ENCODE measurements at regions not wholly inside any gene's neighbourhood (a gene's known extent, or its start where the extent isn't known, plus 50 kb on each side); places are given as distances from the start of the nearest gene placed in this dataset.

DNA sequence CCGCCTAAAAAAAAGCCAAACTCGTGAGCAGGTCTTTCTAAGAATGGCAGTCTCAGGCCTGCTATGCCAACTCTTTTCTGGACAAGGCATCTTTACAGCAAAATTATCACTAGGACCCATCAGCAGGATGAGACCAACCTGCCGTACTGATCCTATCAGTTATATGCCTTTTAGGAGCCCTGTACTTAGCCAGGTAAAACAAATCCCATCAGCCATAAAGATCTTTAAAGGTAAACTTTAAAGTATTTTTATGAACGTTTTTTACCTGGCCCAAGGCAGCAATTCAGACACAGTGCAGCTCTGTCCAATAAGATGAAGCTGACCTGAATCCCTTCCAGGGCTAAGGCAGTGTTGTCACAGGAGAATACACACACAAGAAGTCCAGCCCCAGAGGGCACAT is 51.3 kb upstream of the TGM3 start:
- Histone ChIP-seq H3K27me3 (ENCODE audit: control insufficient read depth, insufficient read depth, low read length, poor library complexity, severe bottlenecking) (no peaks in the 10 kb centered on the region), H3K4me1 (ENCODE audit: control insufficient read depth, insufficient read depth, low read length) (peaks cover 6% of the 10 kb centered on the region), H3K4me3 (ENCODE audit: low read length) (no peak overlapping the region), H3K9ac (ENCODE audit: extremely low read depth, low read length, poor library complexity, severe bottlenecking) (no peak overlapping the region), H3K27ac (ENCODE audit: low read depth, low read length) (peak overlapping the region; percentile 87), H3K9me3 (ENCODE audit: control insufficient read depth, low read length) (no peaks in the 10 kb centered on the region), H3K36me3 (ENCODE audit: control insufficient read depth, insufficient read depth, low read length) (no peaks in the 10 kb centered on the region)
- 79 to 80% methylated on average over 3 to 4 of the region's 4 CpGs for WGBS, 2 experiments (ENCODE audit: insufficient coverage in 1 of 2, insufficient read length in 1 of 2)
- H3K4me1 Mint-ChIP-seq = peaks cover 2% of the 10 kb centered on the region
- TF ChIP-seq, protein P1, sequence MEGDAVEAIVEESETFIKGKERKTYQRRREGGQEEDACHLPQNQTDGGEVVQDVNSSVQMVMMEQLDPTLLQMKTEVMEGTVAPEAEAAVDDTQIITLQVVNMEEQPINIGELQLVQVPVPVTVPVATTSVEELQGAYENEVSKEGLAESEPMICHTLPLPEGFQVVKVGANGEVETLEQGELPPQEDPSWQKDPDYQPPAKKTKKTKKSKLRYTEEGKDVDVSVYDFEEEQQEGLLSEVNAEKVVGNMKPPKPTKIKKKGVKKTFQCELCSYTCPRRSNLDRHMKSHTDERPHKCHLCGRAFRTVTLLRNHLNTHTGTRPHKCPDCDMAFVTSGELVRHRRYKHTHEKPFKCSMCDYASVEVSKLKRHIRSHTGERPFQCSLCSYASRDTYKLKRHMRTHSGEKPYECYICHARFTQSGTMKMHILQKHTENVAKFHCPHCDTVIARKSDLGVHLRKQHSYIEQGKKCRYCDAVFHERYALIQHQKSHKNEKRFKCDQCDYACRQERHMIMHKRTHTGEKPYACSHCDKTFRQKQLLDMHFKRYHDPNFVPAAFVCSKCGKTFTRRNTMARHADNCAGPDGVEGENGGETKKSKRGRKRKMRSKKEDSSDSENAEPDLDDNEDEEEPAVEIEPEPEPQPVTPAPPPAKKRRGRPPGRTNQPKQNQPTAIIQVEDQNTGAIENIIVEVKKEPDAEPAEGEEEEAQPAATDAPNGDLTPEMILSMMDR (conservative IDR thresholded peaks at IDR 0.05) = no peak
- H3K4me3 Mint-ChIP-seq = no peak overlapping the region
- H3K27ac Mint-ChIP-seq = no peak overlapping the region
- H3K36me3 Mint-ChIP-seq (ENCODE audit: low read depth) = no peaks in the 10 kb centered on the region
- H3K9me3 Mint-ChIP-seq = no peaks in the 10 kb centered on the region
- no peak for DNase-seq
- H3K27me3 Mint-ChIP-seq (ENCODE audit: insufficient read depth) = no peaks in the 10 kb centered on the region

DNA sequence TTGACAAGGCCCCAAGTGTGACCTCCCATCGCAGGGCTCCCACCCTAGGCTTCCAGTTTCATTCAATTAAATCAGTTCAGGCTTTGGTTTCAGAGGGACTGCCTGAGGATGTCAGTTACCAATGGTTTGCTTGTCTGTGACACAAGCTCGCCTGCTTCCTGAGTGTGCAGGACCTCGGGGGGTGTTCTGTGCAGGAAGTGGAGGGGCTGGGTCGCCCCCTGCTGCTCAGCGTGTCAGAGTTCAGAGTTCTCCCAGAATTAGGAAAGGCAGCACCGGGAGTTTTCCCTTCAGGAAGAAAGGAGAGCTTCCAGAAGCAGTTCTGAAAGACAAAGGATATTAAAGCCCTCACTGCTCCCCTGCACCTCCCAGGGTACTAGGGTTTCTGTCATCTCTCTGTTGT is 50.8 kb upstream of the TGM3 start:
- Mint-ChIP-seq H3K36me3 (ENCODE audit: low read depth) (no peaks in the 10 kb centered on the region), H3K4me3 (no peak overlapping the region), H3K4me1 (peaks cover 2% of the 10 kb centered on the region), H3K27ac (no peak overlapping the region), H3K27me3 (ENCODE audit: insufficient read depth) (no peaks in the 10 kb centered on the region), H3K9me3 (no peaks in the 10 kb centered on the region)
- Histone ChIP-seq H3K9ac (ENCODE audit: extremely low read depth, low read length, poor library complexity, severe bottlenecking) (no peak overlapping the region), H3K27me3 (ENCODE audit: control insufficient read depth, insufficient read depth, low read length, poor library complexity, severe bottlenecking) (no peaks in the 10 kb centered on the region), H3K4me1 (ENCODE audit: control insufficient read depth, insufficient read depth, low read length) (peaks cover 6% of the 10 kb centered on the region), H3K36me3 (ENCODE audit: control insufficient read depth, insufficient read depth, low read length) (no peaks in the 10 kb centered on the region), H3K4me3 (ENCODE audit: low read length) (no peak overlapping the region), H3K27ac (ENCODE audit: low read depth, low read length) (peak overlapping the region; percentile 87), H3K9me3 (ENCODE audit: control insufficient read depth, low read length) (no peaks in the 10 kb centered on the region)
- 43 to 52% methylated on average over 5 to 6 of the region's 6 CpGs for WGBS, 2 experiments (ENCODE audit: insufficient coverage in 1 of 2, insufficient read length in 1 of 2)
- DNase-seq = peak; percentile 46
- TF ChIP-seq, protein P1 (conservative IDR thresholded peaks at IDR 0.05) = no peak

DNA sequence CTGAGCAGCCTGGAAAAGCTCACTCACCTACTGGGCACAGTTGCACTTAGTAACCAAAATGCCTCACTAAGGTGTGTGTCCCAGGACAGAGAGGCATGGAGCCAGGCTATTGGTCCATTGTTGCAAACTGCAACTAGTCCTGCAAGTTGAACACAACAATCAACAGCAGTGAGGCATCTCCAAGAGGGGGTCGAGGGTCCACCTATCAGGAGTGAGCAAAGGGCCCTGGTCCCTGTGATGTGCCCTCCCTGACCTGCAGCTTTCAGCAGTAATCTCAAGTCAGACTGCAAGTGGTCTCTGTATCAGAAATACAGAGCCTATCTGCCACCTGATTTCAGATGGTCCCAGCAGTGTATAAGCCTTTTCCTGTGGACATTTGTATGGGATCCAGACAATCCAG is 50.2 kb upstream of the TGM3 start:
- Mint-ChIP-seq H3K36me3 (ENCODE audit: low read depth) (no peaks in the 10 kb centered on the region), H3K4me3 (no peak overlapping the region), H3K27ac (no peak overlapping the region), H3K9me3 (no peaks in the 10 kb centered on the region), H3K27me3 (ENCODE audit: insufficient read depth) (no peaks in the 10 kb centered on the region), H3K4me1 (peaks cover 2% of the 10 kb centered on the region)
- Histone ChIP-seq H3K36me3 (ENCODE audit: control insufficient read depth, insufficient read depth, low read length) (no peaks in the 10 kb centered on the region), H3K4me3 (ENCODE audit: low read length) (no peak overlapping the region), H3K9ac (ENCODE audit: extremely low read depth, low read length, poor library complexity, severe bottlenecking) (no peak overlapping the region), H3K27me3 (ENCODE audit: control insufficient read depth, insufficient read depth, low read length, poor library complexity, severe bottlenecking) (no peaks in the 10 kb centered on the region), H3K9me3 (ENCODE audit: control insufficient read depth, low read length) (no peaks in the 10 kb centered on the region), H3K4me1 (ENCODE audit: control insufficient read depth, insufficient read depth, low read length) (peaks cover 6% of the 10 kb centered on the region), H3K27ac (ENCODE audit: low read depth, low read length) (peak overlapping the region; percentile 87)
- TF ChIP-seq, protein P1 (conservative IDR thresholded peaks at IDR 0.05) = no peak
- WGBS, 2 experiments (ENCODE audit: insufficient coverage in 1 of 2, insufficient read length in 1 of 2) = 20 to 40% methylated on average over 1 of the region's 1 CpG
- DNase-seq = peak; percentile 54

Data from endodermal cell (in vitro differentiated cells).